WTC11 (cell line): ENCODE measurements at regions not wholly inside any gene's neighbourhood (a gene's known extent, or its start where the extent isn't known, plus 50 kb on each side); places are given as distances from the start of the nearest gene placed in this dataset.

ENCODE experiments used
- ATAC-seq: fragments of 200-7000 bp; cut with Tn5 transposase; 2 replicates; pipeline ENCODE4 v1.10.0; 2021; ENCODE audit warnings: mild to moderate bottlenecking, moderate library complexity
- CTCF ChIA-PET: fragments of 300-600 bp; sonication (Branson Sonifier 250); formaldehyde crosslinking; loops from one replicate; lab custom pipeline; 2021; ENCODE audit warnings: antibody characterized with exemption; lab: Charles Lee
- POLR2A ChIA-PET: fragments of 350-600 bp; sonication (Branson Sonifier 250); formaldehyde crosslinking; loops from one replicate; lab custom pipeline; 2021; ENCODE audit warnings: antibody characterized with exemption; lab: Charles Lee
- DNase-seq: peaks from one replicate; pipeline ENCODE4 v3.0.0; 2021; ENCODE audit warnings: low spot score
- H3K27ac Mint-ChIP-seq: 2 replicates; pipeline ENCODE4 v1.8.0; 2021; ENCODE audit warnings: mixed read lengths
- H3K27me3 Mint-ChIP-seq: 2 replicates; pipeline ENCODE4 v1.8.0; 2021; ENCODE audit warnings: low read depth, mild to moderate bottlenecking, moderate library complexity, mixed read lengths
- H3K36me3 Mint-ChIP-seq: 2 replicates; pipeline ENCODE4 v1.8.0; 2021; ENCODE audit warnings: mixed read lengths
- H3K4me1 Mint-ChIP-seq: 2 replicates; pipeline ENCODE4 v1.8.0; 2022; ENCODE audit warnings: mixed read lengths
- H3K4me3 Mint-ChIP-seq: 2 replicates; pipeline ENCODE4 v1.8.0; 2021; ENCODE audit warnings: mild to moderate bottlenecking, moderate library complexity, mixed read lengths
- H3K9me3 Mint-ChIP-seq: 2 replicates; pipeline ENCODE4 v1.8.0; 2021; ENCODE audit warnings: mixed read lengths
- ATF1 ChIP-seq: sonication (generic); formaldehyde crosslinking; IDR thresholded peaks from 2 replicates; pipeline ENCODE4 v1.8.1; 2023; ENCODE audit warnings: mild to moderate bottlenecking, moderate library complexity, missing genetic modification reagents
- ATF2 ChIP-seq: sonication (generic); formaldehyde crosslinking; IDR thresholded peaks from 2 replicates; pipeline ENCODE4 v1.8.1; 2022; ENCODE audit warnings: low read depth, missing genetic modification reagents, borderline replicate concordance
- ATF3 ChIP-seq: sonication (generic); formaldehyde crosslinking; conservative IDR thresholded peaks from 2 replicates; pipeline ENCODE4 v1.8.1; 2022; ENCODE audit warnings: mild to moderate bottlenecking, missing genetic modification reagents
- CBFB ChIP-seq: sonication (generic); formaldehyde crosslinking; IDR thresholded peaks from 2 replicates; pipeline ENCODE4 v1.8.1; 2022; ENCODE audit warnings: mild to moderate bottlenecking, low read depth, missing genetic modification reagents
- EMX1 ChIP-seq: fragments of 250-450 bp; sonication (Bioruptor Pico); IDR thresholded peaks from 2 replicates; pipeline ENCODE4 v1.8.0; 2021; ENCODE audit warnings: mild to moderate bottlenecking
- ERG ChIP-seq: fragments of 250-450 bp; sonication (Bioruptor Pico); IDR thresholded peaks from 2 replicates; pipeline ENCODE4 v1.8.0; 2021; ENCODE audit warnings: mild to moderate bottlenecking
- GABPB1 ChIP-seq: sonication (generic); formaldehyde crosslinking; IDR thresholded peaks from 2 replicates; pipeline ENCODE4 v1.8.1; 2023; ENCODE audit warnings: mild to moderate bottlenecking, missing genetic modification reagents
- KAT7 ChIP-seq: sonication (generic); formaldehyde crosslinking; IDR thresholded peaks from 2 replicates; pipeline ENCODE4 v1.8.1; 2023; ENCODE audit warnings: missing genetic modification reagents, mild to moderate bottlenecking, borderline replicate concordance
- NFE2L1 ChIP-seq: sonication (generic); formaldehyde crosslinking; IDR thresholded peaks from 2 replicates; pipeline ENCODE4 v1.8.1; 2023; ENCODE audit warnings: missing genetic modification reagents
- NR2C2 ChIP-seq: sonication (generic); formaldehyde crosslinking; IDR thresholded peaks from 2 replicates; pipeline ENCODE4 v1.8.0; 2022; ENCODE audit warnings: mild to moderate bottlenecking, missing genetic modification reagents
- NR3C1 ChIP-seq: sonication (generic); formaldehyde crosslinking; conservative IDR thresholded peaks from 2 replicates; pipeline ENCODE4 v1.8.1; 2023; ENCODE audit warnings: low read depth, mild to moderate bottlenecking, missing genetic modification reagents
- PREB ChIP-seq: sonication (generic); formaldehyde crosslinking; IDR thresholded peaks from 2 replicates; pipeline ENCODE4 v1.8.1; 2022; ENCODE audit warnings: mild to moderate bottlenecking, missing genetic modification reagents, moderate library complexity, borderline replicate concordance
- PRRX2 ChIP-seq: fragments of 250-450 bp; sonication (Bioruptor Pico); IDR thresholded peaks from 2 replicates; pipeline ENCODE4 v1.8.0; 2021; ENCODE audit warnings: mild to moderate bottlenecking
- SMAD3 ChIP-seq: sonication (generic); formaldehyde crosslinking; IDR thresholded peaks from 2 replicates; pipeline ENCODE4 v1.8.0; 2022; ENCODE audit warnings: missing genetic modification reagents, mild to moderate bottlenecking, borderline replicate concordance
- STAT6 ChIP-seq: sonication (generic); formaldehyde crosslinking; conservative IDR thresholded peaks from 2 replicates; pipeline ENCODE4 v1.8.1; 2023; ENCODE audit warnings: mild to moderate bottlenecking, low read depth, missing genetic modification reagents, moderate library complexity
- TEAD1 ChIP-seq: sonication (generic); formaldehyde crosslinking; IDR thresholded peaks from 2 replicates; pipeline ENCODE4 v1.8.0; 2022; ENCODE audit warnings: mild to moderate bottlenecking, missing genetic modification reagents
- USF1 ChIP-seq: sonication (generic); formaldehyde crosslinking; IDR thresholded peaks from 2 replicates; pipeline ENCODE4 v1.8.0; 2022; ENCODE audit warnings: mild to moderate bottlenecking, missing genetic modification reagents
- ZNF219 ChIP-seq: sonication (generic); formaldehyde crosslinking; IDR thresholded peaks from 2 replicates; pipeline ENCODE4 v1.8.0; 2023; ENCODE audit warnings: missing genetic modification reagents, mild to moderate bottlenecking, borderline replicate concordance
- ZNF317 ChIP-seq: sonication (generic); formaldehyde crosslinking; IDR thresholded peaks from 2 replicates; pipeline ENCODE4 v1.8.1; 2023; ENCODE audit warnings: low read depth, mild to moderate bottlenecking, moderate library complexity, missing genetic modification reagents, borderline replicate concordance
- ZNF425 ChIP-seq: fragments of 250-450 bp; sonication (Bioruptor Pico); conservative IDR thresholded peaks from 2 replicates; pipeline ENCODE4 v1.9.0; 2021; ENCODE audit warnings: mild to moderate bottlenecking

GRCh38 chr2:8058652-8059051 is 623.2 kb upstream of the ID2 start:
- TF ChIP-seq NFE2L1 (CRISPR knock-in tag) (no peak), KAT7 (CRISPR knock-in tag) (no peak), CBFB (no peak), ZNF317 (no peak), EMX1 (CRISPR knock-in tag) (no peak), ZNF219 (no peak), PRRX2 (CRISPR knock-in tag) (no peak), SMAD3 (CRISPR knock-in tag) (no peak), NR2C2 (CRISPR knock-in tag) (no peak), STAT6 (CRISPR knock-in tag) (no peak), GABPB1 (no peak), ATF3 (CRISPR knock-in tag) (no peak), NR3C1 (no peak), ATF2 (CRISPR knock-in tag) (no peak), ZNF425 (no peak), ERG (CRISPR knock-in tag) (no peak), ATF1 (no peak), PREB (no peak), TEAD1 (no peak), USF1 (CRISPR knock-in tag) (no peak)

More at GRCh38 chr2:8058652-8059051, 623.2 kb upstream of the ID2 start:
- POLR2A ChIA-PET, result no interaction called here
- Mint-ChIP-seq H3K27ac (no peak overlapping the region), H3K4me3 (no peak overlapping the region), H3K36me3 (peaks cover 7% of the 10 kb centered on the region), H3K9me3 (peaks cover 21% of the 10 kb centered on the region), H3K27me3 (no peaks in the 10 kb centered on the region), H3K4me1 (peaks cover 10% of the 10 kb centered on the region)
- CTCF ChIA-PET, result no interaction called here
- ATAC-seq (no peak), DNase-seq (no peak)
